H1 (cell line): ENCODE measurements at regions not wholly inside any gene's neighbourhood (a gene's known extent, or its start where the extent isn't known, plus 50 kb on each side); places are given as distances from the start of the nearest gene placed in this dataset.

Source experiments
- ATF3 ChIP-seq: IDR thresholded peaks from 2 replicates; pipeline ENCODE4 v1.6.1; 2011; ENCODE audit warnings: low read depth, mild to moderate bottlenecking, low read length; ENCODE audit not compliant: insufficient read depth
- BRCA1 ChIP-seq: IDR thresholded peaks from 2 replicates; pipeline ENCODE4 v1.6.1; 2012; ENCODE audit warnings: low read depth, low read length, improper control_type of control experiment
- SIX5 ChIP-seq: IDR thresholded peaks from 2 replicates; pipeline ENCODE4 v1.6.1; 2011; ENCODE audit warnings: mild to moderate bottlenecking, low read depth, low read length
- YY1 ChIP-seq: IDR thresholded peaks from 2 replicates; pipeline ENCODE4 v1.6.1; 2011; ENCODE audit warnings: low read depth, mild to moderate bottlenecking, low read length

- no peak for TF ChIP-seq YY1
- TF ChIP-seq ATF3 = no peak
- TF ChIP-seq SIX5 = no peak
- no peak for TF ChIP-seq BRCA1
Measured at GRCh38 chr2:19295998-19296502, 62.4 kb downstream of the OSR1 start (continued).
